Activated CD8-positive, alpha-beta memory T cell treated with anti-CD3 and anti-CD28 coated beads for 48 hours (primary cell): ENCODE measurements at regions not wholly inside any gene's neighbourhood (a gene's known extent, or its start where the extent isn't known, plus 50 kb on each side); places are given as distances from the start of the nearest gene placed in this dataset.
A peak's percentile ranks its signal among the peaks of the same experiment; 100 is the strongest.
"Not testable (repeated sequence)": the region's sequence is repeated elsewhere in the genome, so short reads cannot be mapped to it uniquely, and the experiment has no call there.

Source experiments
- DNase-seq, 3 experiments: peaks; one replicate each; pipeline ENCODE4 v3.0.0-alpha.2; 2020; ENCODE audit warnings: low read depth in 2 of 3, low spot score in 2 of 3

DNA sequence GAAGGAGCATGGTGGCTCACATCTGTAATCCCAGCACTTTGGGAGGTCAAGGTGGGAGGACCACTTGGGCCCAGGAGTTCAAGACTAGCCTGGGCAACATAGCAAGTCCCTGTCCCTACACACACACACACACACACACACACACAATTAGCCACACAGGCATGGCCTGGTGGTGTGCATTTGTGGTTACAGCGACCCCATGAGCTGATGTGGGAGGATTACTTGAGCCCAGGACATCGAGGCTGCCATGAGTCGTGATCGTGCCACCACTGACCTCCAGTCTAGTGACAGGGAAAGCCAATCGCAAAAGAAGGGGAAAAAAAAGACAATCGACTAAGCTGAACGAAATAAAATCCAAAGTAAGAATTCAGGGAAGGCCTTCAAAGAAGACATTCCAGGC is 67.9 kb downstream of the TBX3 start:
- DNase-seq, result no peak

GRCh38 chr12:114614040-114614439 is 69.9 kb downstream of the TBX3 start:
- DNase-seq, result no peak

DNA sequence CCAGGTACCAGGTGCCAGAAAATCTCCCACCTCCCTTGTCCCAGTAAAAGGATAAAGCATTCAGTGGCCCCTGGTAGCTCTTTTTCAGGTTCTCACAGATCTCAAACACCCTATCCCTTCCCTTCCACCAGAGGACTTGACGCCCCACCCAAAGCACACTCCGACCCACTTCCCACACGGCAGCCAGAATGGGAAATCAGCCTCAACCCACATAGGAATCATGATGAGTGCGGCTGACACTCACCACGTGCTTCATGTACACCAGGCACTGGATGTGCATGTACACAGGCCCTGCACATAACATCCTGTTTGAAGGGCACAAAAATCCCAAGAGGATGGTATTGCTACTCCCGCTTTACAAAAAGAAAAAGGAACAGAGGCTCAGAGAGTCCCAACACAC is 71.9 kb downstream of the TBX3 start:
- no peak for DNase-seq

- DNase-seq, result no peak
These were observed 72.6 kb downstream of the TBX3 start for GRCh38 chr12:114611145-114612018.

- DNase-seq, result no peak
These were observed 75.5 kb downstream of the TBX3 start for GRCh38 chr12:114608509-114608908.

DNA sequence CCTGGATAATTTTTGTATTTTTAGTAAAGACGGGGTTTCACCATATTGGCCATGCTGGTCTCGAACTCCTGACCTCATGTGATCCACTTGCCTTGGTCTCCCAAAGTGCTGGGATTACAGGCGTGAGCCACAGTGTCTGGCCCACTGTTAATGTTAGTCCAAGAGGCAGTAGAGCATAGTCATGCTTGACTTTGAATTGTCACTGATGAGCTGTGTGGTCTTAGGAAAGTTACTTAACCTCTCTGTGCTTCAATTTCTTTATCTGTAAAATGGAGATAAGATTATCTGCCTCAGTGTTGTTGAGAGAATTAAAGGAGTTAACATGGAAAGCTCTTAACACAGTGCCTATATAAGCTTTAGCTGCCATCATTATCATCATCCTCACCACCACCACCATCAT is 78.1 kb downstream of the TBX3 start:
- no peak for DNase-seq

DNA sequence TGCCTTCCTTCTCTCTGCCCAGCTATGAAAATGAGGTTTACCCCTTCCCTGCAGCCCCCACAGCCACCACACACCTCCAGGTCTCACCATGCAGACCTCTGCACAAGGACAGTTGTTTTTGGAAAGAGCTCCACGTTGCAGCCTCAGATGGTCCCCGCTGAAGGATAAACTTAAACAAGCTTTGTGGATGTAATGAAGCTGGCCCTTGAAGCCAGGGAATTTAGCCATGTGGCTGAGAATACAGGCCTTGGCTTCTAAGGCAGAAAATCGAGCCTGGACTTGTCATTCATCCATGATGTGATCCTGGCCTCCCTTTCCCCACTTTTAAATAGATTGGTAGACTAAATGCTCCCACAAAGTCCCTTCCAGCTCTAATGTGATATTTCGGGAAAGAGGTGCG is 79.4 kb downstream of the TBX3 start:
- no peak for DNase-seq

DNA sequence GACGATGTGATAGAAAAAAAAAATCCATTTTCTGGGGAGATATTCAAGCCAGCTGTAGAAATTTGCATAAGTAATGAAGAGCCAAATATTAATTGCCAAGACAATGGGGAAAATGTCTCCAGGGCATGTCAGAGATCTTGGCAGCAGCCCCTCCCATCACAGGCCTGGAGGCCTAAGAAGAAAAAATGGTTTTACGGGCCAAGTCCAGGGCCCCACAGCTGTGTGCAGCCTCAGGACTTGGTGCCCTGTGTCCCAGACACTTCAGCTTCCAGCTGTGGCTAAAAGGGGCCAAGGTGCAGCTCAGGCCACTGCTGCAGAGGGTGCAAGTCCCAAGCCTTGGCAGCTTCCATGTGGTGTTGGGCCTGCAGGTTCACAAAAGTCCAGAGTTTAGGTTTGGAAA is 83.4 kb downstream of the TBX3 start:
- not testable (repeated sequence) for DNase-seq

DNA sequence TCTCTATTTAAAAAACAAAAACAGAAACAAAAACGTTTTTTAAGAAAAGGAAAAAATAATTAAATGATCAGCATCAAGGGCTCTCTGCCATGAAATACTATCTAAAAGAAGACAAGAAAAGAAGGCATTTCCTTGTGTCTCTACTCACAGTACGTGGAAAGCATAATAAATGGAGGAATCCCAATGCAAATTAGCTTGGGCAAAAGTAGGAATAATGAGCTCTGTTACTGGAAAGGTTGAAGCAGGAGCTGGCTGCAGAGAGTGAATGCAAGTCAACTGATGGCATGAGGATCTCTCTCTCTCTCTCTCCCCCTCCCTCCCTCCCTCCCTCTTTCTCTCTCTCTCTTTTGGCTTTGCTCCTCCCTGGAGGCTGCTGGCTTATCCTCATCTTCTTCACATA is 85.9 kb downstream of the TBX3 start:
- DNase-seq, result no peak

GRCh38 chr12:114592946-114593345 is 91.0 kb downstream of the TBX3 start:
- DNase-seq, result no peak

DNA sequence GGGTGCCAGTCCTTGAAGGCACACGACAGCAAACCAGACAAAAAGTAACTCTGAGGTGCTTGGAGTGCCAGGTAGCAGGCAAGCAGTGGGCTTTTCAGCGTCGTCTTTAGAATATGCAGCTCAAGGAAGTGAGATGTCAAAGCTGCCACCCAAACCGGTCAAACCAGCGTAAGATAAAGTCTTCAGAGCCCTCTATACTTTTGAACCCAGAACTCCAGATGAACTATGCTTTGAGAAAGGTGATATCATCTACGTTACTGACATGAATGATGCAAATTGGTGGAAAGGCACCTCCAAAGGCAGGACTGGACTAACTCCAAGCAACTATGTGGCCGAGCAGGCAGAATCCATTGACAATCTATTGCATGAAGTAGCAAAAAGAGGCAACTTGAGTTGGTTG is 95.9 kb downstream of the TBX3 start:
- no peak for DNase-seq

- no peak for DNase-seq
These were observed 103.7 kb downstream of the TBX3 start for GRCh38 chr12:114580306-114580705.

GRCh38 chr12:114579389-114579788 is 104.6 kb downstream of the TBX3 start:
- DNase-seq, result no peak

DNA sequence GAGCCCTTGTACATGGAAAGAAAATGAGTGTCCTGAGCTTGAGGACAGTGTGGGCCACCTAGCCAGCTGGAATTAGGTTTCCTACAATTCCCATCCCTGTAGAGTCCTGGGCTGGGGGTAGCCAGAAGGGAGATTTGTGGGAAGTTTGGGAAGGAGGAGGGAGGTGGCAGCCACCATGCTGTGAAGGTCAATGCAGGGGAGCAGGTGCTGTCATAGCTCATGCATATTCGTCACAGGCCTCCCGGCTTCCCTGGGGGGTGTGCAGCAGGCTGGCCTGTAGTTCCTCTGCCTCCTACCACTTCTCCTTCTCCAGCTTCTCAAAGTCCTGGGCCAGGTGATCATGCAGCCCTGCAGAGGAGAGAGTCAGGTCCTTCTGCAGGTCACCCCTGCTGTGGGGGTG is 121.3 kb downstream of the TBX3 start:
- DNase-seq, result no peak

- DNase-seq, result no peak
These were observed 128.5 kb downstream of the TBX3 start for GRCh38 chr12:114555451-114555850.

GRCh38 chr12:114547636-114548035 is 136.3 kb downstream of the TBX3 start:
- no peak for DNase-seq

GRCh38 chr12:114530417-114530816 is 124.5 kb upstream of the TBX5 start:
- DNase-seq, result no peak

GRCh38 chr12:114529966-114530365 is 124.0 kb upstream of the TBX5 start:
- DNase-seq, result no peak

DNA sequence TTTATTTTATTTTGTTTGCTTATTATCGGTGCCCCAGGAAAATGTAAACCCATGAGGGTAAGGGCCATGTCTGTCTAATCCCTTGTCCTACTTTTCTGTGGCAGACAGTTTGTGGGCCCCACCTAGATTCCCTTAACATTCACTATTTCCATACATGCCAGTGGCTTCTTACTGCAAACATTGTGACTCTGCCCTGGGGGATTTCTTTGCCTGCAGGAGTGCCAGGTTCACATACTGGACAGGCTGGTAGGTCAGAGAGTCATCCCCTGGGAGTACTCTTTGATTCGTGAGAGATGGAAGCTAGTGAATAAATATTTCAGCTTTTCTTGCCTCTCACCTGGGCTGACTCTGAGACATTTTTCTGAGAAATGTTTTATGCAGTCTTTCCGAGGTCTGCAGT is 122.8 kb upstream of the TBX5 start:
- DNase-seq, result no peak

DNA sequence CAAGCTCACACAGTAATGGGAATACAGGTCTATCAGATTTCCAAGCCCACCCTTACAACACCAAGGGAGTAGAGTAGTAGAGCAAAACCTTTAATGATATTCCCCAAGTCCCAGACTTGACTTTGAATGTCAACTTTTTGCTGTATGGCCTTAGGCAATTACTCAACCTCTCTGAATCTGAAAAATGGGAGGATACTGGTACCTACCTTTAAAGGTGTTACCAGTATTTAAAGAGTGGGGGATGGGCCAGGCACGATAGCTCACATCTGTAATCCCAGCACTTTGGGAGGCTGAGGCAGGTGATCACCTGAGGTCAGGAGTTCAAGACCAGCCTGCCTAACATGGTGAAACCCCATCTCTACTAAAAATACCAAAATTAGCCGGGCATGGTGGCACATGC is 115.2 kb upstream of the TBX5 start:
- DNase-seq, result not testable (repeated sequence)

DNA sequence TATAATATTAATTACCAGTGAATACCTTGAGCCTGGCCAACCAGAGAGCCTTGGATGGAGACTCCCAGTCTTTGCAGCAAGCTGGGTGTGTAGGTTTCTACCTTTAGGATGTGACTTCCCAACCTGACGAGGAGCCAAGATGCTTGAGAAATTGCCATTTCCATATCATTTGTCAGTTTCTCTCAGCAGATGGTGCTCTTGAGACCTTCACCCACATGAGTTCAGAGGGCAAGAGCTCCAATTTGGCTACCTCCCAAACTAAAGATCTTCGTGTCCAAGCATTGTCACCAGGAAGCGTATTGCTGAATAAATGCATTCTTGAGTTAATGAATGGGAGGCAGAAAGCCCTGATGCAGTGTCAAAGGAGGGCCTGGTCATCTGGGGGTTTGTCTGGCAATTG is 106.4 kb upstream of the TBX5 start:
- no peak for DNase-seq

DNA sequence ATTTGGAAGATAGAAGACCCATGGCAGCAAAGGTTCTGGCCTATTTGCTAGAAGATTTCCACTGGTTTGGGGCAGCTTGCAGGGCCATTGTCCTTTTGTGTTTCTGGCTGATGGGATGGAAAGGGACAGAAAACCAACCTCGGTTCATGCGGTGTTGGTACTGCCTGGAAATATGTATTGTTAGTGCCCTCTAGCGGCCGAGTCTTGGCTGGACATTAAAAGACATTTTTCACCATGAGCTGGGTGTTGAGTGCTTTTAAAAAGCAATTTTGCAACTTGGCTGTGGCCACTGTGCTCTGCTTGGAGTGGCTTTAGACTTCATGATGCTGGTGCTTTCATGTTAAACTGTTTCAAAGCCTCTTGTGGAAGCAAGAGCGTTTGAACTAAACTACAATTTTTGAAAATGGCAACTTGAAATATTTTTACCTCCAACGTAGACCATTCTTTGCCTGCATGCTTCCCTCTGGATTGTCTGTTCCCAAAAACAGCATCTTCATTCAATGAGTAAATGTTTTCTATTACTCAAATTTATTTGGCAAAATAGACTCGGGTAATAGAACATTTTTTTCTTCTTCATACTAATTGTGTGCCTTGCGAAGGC is 102.7 kb upstream of the TBX5 start:
- peak; percentile 10 to 27 (median 12) for DNase-seq

DNA sequence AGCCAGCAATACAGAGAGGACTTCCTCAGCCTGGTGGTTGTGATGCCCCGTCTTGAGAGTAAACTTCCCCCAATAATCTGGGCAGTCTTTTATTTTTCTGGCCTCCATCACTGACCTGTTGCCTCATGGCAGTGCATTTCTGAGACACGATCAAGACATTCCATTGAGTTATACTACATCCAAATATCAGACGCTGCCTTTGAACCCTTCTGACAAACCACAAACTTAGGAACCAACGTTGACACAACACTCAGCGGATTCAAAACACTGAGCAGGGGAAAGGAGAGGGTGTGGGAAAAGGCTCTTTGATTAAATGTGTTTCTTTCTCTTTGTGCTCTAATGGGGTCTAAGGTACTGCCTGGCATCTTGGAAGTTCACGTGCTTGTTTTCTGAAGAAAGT is 100.7 kb upstream of the TBX5 start:
- no peak for DNase-seq
